GM18499 (cell line): ENCODE measurements at regions not wholly inside any gene's neighbourhood (a gene's known extent, or its start where the extent isn't known, plus 50 kb on each side); places are given as distances from the start of the nearest gene placed in this dataset.
"Not testable (repeated sequence)": the region's sequence is repeated elsewhere in the genome, so short reads cannot be mapped to it uniquely, and the experiment has no call there.

ENCODE experiments used
- ATAC-seq: cut with Tn5 transposase; IDR thresholded peaks from one replicate; pipeline ENCODE4 v1.9.1; 2021; ENCODE audit warnings: moderate number of reproducible peaks; ENCODE audit not compliant: insufficient read depth, unreplicated experiment

DNA sequence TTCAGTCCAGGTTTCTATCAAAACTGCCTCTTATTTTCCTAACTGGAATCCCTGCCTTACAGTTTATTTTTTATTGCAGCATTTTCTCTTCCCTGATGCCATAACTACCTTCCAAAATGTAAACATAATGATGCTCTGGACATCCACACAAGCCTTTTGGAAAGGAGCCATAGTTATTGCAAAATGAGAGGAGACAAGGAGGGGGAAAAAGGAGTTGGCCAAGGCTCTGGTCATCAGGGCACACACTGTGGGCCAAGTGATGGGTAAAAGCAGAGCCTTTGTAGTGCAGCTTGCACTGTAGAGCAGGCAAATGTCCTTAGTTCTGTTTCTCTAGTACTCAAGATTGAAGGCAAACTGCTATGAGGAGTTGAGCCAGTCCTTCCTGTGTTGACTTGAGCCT is 289.3 kb upstream of the MTPN start:
- no peak for ATAC-seq

DNA sequence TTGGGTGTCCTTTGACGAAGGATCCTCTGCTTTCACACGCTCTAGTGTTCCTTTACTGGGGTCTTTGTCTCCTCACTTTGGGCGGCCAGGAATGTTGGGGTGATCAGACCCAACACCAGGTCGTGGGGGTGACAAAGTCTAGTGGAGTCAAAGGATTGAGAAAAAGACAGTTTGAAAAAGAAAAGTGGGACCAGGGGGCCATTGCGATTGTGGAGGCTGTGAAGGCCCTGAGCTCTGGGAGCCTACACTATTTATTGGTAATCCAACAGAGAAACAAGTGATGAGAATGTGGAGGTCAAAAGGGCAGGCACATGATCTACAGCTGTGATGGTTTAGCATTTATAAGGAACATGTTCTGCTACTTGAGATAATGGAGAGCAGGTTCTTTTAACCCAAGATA is 287.1 kb upstream of the MTPN start:
- ATAC-seq: not testable (repeated sequence)

DNA sequence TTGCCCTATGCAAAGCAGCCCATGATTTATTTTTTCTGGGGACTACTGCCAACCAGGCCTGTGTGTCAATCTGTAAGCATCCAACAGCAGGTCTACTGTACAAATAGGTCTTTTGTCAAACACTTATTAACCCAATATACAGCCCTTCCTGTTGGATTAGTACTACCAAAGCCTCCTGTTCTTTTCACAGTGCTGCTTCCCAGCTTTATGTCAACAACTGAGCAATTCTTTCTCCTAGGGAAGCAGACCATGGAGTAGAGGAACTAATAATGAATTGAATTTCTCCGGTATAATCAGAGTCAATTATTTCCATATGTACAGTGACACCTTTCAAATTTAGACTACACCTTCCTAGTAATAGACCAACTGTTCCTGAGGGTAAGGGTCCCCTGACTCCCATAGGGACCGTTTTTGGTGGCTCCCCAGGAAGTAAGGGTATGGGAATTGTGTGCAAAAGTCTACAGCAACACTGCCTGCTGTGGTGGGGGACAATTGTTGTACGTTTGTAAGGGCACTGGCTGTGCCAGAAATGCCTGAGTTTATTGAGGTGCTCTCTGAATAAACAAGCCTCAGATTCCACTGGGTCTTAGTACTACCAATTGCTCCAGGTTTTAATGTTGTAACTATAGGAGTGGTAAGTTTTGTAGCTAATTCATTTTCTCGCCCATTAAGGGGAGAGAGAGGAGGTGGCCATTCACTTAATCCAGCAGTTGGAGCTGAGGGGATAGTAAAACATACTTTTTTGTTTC is 286.1 kb upstream of the MTPN start:
- ATAC-seq: not testable (repeated sequence)

DNA sequence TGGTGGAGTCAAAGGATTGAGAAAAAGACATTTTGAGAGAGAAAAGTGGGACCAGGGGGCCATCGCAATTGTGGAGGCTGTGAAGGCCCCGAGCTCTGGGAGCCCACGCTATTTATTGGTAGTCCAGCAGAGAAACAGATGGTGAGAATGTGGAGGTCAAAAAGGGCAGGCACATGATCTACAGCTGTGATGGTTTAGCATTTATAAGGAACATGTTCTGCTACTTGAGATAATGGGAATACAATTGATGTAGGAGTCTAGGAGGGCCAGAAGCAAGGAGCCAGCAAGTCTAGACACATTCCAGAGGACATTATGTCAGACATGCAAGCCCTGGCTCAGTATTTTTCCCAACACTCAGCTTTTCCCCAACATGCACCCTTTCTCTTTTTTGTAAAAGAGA is 283.4 kb upstream of the MTPN start:
- ATAC-seq: not testable (repeated sequence)

DNA sequence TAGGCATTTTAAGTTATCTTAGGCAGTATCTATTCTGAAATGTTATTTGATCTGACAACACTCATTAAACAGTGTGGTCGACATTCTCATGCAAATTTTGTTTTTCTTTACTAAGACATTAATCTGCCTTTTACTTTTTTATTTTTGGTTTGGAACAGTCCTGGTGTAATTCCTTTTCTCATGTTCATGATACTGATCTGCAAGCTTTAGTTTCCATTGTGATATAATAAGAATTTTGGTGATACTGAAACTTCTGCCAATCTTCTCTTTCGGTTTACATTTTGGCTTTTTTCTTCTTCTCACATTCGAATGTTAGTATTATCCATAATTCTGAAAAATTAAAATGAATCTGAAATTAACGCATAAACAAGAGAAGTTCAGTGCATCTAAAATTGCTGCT is 281.9 kb upstream of the MTPN start:
- ATAC-seq: no peak

DNA sequence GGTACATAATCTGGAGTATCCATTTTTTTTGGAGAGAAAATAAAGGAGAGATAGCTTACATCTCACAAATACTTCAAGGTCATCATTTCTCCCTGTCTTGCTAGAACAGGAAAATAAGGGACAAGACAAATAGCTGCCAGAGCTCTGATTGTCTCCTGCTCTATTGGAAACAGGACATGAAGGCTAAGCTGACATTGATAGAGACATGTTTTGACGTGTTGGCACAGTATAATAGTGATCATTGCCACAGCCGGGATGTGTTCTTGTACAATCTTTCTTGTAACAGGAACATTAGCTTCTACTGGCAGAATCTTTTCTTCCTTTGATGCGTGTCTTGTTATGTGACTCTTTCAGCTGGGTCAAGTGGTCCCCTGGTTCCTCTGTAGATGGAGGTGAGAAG is 279.3 kb upstream of the MTPN start:
- no peak for ATAC-seq

DNA sequence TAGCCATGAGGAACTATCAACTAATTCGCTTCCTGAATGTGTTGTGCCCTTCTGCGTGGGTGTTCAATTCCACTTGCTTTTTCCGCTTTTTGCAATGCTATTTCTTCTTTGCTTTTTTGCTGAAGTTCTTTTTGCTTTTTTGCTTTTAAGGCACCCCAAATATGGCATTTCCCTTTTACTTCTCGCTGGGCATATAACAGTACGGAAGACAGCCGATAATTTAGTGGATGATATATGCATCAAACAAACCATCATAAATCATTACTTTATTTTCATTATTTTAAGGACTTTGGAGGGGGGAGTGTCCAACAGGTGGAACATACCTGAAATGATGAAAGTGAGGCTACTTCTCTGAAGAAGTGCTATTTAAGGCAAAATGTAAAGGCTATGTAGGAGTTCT is 277.0 kb upstream of the MTPN start:
- ATAC-seq: no peak

DNA sequence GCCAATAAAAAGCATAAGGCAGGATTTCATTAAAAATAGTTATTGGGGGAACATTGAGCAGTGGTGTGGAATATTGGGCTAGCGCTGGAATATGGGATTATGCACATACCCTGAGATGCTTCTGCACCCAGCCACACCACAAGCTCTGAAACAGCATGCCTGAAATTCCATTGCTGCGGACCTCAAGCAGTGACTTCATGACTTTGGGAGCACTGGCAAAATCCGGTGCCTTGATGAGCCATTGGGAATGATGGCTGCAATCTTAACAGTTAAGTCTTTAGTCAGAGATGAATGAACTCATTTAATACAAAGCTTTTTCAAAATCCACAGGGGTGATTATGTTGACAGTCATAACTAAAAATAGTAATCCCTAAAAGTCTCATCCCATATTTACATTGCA is 274.7 kb upstream of the MTPN start:
- no peak for ATAC-seq

DNA sequence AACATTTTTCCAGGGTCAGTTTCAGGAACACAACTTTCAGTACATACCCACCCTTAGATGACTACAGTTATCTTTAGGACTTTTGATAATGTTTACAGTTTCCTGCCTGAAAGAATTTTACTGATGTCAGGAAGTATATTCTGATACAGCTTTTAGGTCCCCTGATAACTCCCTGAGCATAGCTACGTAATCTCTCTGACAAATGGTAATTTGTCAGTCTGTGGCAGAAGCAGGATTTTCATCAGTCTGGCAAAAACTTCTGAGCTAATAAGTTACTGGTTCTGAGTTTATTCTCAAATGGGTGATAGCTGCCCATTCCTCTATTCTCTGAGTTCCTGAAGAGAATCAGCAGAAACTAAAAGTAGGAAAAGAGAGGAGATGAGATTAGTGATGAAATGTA is 270.1 kb upstream of the MTPN start:
- ATAC-seq: no peak

DNA sequence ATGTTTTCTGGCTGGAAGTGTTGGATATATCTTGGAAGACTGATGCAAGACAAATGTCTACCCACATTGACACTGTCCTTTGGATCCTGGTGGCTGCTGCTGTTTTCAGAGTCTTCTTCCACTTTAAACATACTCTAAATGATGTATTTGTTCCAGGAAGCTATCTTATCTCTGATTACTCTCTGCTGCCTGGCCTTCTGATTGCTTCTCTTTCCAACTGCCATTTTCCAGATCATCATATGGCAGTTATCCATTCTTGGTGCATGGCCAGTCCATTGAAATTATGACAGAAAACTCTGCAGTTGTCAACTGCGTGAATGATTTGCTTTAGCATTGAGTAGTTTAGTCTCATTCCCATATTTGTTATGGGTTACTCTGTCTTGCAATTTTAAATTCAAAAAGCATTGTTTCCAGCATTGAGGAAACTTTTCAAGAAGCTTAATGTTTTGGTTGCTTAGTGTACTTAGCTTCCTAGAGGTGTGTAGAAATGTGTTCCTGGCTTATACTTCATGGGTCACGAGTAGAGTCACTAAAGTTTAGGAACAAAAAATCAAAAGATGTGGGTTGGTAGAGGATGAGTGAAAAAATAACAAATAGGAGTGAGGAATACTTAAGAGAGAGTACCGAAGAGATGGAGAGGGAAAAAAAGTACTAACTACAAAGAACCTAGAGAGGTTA is 268.3 kb upstream of the MTPN start:
- no peak for ATAC-seq

DNA sequence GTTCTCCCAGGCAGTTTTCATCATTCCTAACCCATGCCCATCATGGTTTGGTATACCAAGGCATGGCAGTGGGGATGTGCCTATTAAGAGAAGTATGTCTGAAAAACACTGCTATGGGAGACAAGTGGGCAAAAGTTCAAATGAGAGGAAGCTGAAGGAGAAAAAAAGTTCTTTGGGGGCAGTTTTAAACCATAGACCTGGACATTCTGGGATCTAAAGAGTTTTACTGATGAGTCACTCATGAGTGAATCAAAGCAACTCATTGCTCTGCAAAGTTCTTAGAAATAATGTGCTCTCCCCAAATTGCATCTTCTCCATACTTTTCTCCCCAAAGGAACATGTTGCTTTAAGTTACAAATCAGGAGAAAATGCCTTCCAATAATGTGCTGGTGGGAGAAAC is 256.9 kb upstream of the MTPN start:
- ATAC-seq: no peak

DNA sequence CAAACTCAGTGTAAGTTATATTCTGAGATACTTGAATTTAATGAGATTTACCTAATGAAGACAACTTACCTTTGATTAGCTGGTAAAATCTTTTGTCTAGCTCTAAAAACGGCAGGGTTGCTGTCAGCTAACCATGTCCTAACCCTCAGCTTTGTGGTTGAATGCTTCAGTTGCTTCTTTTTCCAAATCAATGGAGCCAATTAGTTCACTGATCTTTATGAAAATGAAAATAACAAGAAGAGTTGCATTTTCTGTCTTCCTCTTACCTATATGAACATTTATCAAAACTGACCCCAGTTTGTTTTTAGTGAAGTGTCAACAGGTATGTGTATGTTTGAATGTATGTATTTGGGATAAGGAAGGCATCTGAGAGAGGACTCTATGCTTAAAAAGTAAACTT is 253.1 kb upstream of the MTPN start:
- no peak for ATAC-seq

DNA sequence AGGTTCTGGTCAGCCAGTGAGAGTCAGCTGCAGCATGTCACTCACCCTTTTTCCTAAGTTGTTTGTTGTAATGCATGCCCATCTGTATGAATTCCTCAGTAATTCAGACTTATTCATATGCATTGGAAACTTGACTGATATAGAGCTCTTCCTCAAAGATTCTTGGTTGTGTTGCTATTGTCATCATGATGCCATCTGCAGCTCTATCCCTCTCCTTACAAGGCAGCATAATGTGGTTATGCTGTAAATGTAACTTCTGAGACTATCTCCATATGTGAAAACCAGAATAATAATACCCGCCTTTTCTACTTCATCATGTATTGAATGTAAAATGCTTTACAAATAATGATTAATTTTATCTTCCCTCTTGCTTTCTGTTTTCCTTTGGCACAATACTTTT is 252.6 kb upstream of the MTPN start:
- no peak for ATAC-seq

DNA sequence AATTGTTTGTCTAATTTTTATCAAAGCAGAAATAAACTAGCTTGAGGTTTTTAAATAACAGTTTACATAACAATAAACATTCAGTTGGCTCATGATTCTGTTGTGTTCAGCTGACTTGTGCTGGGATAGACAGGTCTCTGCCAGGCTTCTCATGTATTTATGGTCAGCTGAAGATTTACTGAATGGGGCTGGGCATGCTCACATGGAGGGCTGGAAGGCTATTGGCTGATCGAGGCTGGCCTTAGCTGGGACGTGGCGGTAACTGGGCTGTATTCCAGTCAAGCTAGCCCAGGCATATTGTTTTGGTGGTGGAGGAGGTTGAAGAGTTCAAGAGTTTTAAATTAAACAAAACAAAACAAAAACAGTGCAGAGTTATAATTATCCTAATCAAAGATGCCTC is 251.0 kb upstream of the MTPN start:
- ATAC-seq: no peak

DNA sequence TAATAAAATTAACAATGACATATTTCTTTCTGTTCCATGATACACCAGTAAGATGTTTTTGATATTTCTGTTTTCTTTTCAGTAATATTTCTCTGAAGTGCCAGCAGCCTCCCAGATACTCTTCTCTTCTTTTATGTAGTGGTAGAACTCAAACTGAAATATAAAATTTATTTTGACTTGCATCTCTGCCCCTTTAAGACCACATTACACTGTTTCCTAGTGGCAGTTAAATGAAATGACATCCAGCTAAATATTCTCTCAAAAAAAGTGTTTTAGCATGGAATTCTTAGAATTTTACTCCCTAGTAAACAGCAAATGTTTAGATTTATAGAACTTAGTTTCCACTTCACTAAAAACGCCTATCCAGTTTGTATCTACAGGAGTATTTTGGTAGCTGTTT is 237.2 kb upstream of the MTPN start:
- no peak for ATAC-seq

DNA sequence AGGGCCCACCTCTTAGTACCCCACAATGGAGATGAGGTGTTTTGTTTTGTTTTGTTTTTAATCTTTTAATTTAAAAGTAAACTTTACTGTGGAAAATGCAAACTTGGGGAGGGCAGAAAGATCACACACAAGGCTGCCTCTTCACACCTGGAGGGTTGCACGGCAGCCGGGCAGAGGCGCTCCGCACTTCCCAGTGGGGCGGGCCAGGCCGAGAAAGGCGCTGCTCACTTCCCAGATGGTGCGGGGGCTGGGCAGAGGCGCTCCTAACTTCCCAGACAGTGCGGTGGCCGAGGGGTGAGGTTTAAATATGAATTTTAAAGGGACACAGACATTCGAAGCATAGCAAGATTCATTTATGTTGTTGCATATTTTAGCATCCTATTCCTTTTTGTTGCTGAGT is 235.9 kb upstream of the MTPN start:
- ATAC-seq: no peak

DNA sequence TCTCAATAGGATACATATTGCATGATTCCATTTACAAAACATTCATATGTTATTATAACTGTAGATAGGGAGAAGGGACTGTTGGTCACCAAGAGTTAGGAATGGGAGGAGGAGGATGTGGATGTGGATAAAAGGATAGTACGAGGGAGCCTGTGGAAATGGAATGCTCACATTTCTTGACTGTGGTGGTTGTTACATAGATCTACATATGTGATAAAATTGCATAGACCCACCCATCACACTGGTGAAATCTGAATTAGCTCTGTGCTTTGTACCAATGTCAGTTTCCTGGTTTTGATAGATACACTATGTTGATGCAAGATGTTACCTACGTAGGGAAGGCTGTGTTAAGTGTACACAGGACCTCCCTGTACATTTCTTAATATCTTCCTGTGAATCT is 233.5 kb upstream of the MTPN start:
- no peak for ATAC-seq

DNA sequence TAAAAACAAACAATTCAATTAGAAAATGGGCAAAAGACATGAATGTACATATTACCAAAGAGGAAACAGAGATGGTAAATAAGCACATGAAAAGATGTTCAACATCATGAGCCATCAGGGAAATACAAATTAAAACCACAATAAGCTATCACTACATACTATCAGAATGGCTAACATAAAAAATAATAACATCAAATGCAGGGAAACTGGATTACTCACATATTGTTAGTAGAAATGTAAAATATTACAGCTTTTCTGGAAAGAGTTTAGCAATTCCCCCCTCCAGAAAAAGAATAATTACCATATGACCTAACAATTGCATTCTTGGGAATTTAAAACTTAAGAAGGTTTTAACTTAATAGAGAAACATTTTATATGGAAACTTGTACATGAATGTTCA is 232.9 kb upstream of the MTPN start:
- ATAC-seq: no peak

DNA sequence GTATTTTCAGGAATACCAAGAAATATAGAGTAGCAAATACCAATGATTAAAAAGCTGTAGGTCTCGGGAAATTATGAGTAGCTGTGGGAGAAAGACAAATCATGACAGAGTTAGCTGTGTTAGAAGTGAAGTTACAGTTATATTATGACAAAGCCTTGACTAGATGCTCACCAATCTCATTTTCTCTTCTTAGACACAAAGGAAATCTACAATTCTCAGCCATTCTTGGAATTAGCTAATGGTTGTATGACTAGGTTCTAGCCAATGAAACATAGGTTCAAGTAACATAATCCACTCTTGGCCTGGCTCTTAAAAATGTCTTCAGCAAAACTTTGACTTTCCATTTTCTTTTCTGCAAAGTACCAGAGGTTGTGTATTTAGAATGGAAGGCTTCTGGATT is 228.8 kb upstream of the MTPN start:
- no peak for ATAC-seq

DNA sequence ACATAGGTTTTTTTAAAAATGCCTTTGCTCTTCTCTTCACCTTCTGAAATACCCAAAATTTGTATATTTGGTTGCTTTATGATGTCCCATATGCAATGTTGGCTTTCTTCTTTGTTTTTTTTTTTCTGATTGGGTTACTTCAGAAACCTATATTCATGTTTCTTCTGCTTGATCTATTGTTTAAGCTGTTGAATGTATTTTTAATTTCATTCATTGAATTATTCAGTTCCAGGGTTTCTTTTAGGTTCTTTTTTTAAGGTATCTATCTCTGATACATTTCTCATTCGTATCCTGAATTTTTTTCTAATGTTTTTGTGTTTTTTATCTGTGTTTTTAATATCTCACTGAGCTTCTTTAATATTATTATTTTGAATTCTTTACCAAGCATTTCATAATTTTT is 221.0 kb upstream of the MTPN start:
- ATAC-seq: no peak

DNA sequence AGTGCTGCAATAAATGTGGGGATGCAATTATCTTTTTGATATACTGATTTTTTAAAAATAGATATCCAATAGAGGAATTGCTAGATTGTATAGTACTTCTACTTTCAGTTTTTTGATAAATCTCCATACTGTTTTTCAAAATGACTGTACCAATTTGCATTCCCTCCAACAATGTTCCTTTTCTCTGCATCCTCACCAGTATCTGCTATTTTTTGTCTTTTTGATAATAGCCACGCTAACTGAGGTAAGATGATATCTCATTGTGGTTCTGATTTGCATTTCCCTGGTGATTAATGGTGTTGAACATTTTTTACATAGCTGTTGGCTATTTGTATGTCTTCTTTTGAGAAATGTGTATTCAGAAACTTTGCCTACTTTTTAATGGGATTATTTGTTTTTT is 217.7 kb upstream of the MTPN start:
- peak; percentile 72 for ATAC-seq

DNA sequence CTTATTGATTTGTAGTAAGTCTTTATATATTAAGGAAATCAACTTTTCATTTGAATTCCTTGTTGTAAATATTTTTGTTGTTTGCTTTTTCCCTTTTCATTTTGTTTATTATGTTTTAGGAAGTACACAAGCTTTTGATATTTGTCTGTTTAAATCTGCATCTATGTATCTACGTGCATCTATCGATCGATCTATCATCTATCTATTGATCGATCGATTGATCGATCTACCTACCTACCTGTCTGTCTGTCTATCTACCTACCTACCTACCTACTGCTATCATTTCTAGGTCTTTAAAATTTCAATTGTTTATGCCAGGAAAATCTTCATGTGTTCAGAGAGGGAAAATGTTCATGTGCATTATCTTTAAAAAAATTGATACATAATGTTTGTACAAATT is 216.8 kb upstream of the MTPN start:
- no peak for ATAC-seq
